HG03432 (cell line): ENCODE measurements at regions not wholly inside any gene's neighbourhood (a gene's known extent, or its start where the extent isn't known, plus 50 kb on each side); places are given as distances from the start of the nearest gene placed in this dataset.

Source experiments
- ATAC-seq: cut with Tn5 transposase; IDR thresholded peaks from one replicate; pipeline ENCODE4 v1.9.1; 2021; ENCODE audit warnings: mild to moderate bottlenecking, moderate library complexity; ENCODE audit not compliant: unreplicated experiment

DNA sequence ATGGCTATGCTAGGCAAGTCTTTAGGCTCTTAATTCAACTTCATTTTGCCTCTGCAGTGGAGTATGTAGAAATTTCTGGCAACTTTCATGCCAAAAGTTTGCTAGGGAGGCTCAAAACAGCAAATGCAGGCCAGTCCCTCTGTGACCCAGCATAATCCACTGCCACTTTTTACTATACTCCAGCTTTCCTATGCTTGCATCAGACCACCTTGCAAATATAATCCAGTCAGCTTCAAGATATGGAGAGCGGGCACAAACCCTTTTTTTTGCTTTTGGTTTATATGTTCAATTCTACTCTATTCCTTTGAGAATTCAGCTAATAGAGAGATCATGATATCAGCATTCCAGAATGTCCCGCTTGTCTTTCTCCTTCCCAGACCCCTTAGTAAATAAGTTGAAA, 192.0 kb upstream of the PABPC4L start:
- ATAC-seq: no peak

DNA sequence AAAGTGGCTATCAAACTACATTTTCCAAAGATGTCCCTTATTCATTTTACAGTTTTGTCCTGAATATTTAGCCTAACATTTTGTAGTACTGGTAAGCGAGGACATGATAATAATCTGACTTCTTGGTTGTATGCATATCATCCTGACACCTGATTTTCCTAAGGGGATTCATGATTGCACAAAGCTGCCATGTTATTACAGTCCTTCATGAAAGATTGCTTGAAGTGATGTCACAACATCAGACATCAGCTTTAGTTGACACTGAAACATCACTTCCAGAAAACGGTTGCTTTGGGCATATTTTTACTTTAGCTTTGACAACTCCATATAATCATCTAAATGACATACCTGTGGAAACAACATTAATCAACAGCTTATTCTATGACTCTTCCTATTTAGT, 188.7 kb upstream of the PABPC4L start:
- ATAC-seq: no peak

DNA sequence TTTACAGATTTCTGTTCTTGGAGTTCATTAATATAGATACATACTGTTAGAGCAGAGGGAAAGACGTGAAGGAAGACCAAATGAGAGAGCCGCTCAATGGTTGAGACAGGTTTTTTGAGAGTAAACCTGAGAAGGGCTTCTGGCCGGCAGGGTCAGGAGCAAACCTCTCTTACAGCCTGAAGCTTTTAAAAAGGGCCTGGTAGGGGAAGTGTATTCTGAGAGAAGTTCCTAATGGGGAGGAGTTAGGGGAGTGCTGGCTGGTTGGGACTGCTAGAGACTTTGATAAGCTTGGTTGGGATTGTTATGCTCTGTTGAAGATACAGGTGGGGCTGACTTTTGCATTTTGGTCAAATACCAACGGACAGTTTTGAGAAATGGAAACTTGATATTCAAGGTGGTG, 186.8 kb upstream of the PABPC4L start:
- ATAC-seq: no peak

DNA sequence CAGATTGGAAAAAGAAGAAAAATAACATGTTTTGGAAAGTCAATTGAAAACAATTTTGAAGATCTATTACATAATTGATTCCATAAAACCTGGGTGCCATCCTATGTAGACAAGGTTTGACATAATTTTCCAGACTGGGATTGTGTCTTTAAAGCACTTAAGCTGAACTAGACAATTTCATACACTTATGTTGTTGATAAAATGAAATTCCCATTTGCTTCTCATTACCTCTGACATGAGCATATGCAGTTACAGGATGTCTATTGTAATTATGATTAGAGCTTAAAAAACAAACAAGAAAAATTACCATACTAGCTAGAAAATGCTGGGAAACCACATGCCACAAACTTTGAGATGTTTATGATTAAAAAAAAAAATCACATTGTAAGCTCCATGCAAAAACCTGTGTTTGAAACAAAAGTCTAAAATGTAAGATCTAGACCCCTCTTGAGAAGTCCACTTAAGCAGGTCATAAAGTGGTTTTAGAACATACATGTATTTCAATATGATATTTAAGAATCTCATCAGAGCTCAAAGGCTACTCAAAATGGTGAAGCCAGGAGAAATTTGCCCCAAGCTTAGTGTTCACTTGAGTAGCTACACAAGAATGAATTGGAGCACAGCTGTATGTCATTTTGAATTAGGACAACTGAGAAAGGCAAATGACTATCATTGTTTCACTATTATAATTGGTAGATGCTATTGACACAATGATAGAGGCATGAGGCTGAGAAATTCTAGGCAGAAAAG, 181.1 kb upstream of the PABPC4L start:
- no peak for ATAC-seq

DNA sequence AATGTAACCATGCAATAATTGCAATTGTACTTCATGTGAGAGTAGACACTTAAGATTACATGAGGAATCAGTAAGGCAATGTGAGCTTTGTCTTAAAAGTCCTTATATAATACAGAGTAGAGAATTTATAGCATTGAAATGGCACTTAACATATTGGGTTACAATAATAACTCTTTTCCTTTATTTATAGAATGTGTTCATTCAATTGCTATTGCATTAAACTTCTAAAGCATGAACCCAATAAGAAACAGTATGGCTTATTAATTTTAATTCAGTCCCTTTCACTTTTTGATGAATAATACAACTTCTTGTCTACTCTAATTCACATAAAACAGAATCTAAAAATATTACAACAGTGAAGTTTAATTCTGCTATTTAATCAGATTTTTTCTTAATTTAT, 174.2 kb upstream of the PABPC4L start:
- ATAC-seq: no peak

DNA sequence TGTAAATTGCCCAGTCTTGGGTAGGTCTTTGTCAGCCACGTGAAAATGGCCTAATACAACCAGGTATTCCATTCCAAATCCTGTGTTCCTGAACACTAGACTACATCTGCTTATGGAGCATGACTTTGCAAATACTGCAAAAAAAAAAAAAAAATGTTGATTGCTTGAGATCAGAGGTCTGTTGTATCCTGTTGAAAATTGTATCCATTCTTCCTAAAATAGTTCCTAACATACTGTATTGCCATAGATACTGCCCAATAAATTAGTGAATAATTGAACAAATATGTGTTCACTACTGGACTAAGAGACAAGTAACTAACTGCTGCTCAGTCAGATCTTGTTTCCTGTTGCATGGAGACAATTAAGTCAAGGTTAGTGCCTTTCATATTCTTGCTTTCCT, 164.3 kb upstream of the PABPC4L start:
- ATAC-seq: no peak

DNA sequence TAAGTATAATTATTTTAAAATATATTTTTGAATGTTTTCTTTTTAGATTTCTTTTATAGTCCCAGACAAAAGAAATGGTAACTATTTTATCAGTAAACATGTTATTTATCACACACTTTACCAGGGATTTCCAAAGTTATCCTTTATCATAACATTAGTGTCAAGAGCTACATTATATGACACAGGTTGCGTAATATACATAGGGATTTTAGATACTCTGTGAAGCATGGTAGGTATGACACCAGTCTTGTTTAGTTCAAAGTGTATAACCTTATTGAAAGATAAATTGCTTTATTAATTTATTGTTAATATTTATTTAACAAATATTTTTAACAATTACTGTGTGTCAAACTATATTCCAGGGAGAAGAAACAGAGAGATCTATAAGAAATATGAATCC, 163.3 kb upstream of the PABPC4L start:
- no peak for ATAC-seq

DNA sequence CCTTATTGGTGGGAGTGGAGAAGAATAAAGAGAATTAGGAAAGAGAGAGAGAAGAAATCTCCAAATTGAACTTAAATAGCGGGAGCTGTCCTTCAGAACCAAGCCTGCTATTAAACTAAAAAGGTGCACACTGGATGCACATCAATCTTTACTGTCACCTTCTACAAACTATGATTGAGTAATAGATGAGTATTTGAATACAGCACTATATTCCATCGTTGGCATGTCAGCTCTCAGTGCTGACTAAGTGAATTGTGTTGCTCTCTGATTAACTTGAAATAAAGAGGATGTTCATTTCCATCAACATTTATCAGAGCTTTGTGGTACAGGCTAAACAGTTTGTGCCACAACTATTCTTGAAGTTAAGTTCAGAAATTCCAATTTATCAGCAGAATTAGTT, 143.7 kb upstream of the PABPC4L start:
- no peak for ATAC-seq

DNA sequence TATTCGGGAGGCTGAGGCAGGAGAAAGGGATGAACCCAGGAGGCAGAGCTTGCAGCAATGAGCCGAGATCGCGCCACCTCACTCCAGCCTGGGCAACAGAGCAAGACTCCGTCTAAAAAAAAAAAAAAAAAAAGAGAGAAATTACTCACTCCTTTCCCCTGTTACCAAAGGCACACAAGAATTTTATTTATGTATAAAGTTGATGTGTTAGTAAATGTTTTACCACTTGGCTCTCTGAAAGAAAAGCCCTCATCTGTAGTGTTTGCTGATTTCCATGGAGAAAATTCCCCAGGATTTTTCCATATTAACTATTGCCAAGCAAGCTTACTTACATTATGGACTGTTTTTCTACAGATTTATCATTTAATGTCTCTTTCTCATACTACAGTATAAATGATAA, 142.1 kb upstream of the PABPC4L start:
- no peak for ATAC-seq

DNA sequence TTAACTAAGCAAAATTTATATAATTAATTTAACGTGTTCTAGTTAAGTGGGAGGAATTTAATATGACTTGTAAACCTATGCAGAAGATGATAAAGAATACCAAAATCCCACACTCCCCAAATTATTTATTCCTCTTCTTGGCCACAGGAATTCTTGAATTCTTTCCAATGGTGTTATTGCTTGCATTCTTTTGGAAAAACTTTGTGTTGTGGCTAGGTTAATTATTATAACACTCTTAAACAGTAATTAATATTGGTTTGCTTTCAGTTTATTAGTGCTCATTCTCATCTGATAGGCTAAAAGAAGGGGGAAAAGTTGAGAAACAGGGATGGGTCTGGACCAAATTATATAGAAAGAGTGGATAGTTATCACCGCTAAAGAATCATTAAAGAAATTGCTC, 141.5 kb upstream of the PABPC4L start:
- no peak for ATAC-seq

DNA sequence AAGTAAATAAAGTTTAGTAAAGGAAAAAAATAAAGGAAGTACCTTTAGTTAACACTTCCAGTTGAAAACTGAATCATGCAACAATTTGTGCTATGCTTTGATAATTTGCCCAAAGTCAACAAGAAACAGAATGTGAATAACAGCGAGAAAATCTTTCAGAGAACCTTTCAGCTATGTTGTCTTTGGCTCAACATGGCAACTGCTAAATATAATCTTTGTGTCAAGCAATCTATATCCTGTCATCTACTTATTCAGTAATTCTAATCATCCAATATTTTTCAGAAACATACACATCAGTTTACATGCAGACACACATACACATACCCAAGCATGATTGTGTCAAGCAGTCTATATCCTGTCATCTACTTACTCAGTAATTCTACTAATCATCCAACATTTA, 136.0 kb upstream of the PABPC4L start:
- no peak for ATAC-seq

DNA sequence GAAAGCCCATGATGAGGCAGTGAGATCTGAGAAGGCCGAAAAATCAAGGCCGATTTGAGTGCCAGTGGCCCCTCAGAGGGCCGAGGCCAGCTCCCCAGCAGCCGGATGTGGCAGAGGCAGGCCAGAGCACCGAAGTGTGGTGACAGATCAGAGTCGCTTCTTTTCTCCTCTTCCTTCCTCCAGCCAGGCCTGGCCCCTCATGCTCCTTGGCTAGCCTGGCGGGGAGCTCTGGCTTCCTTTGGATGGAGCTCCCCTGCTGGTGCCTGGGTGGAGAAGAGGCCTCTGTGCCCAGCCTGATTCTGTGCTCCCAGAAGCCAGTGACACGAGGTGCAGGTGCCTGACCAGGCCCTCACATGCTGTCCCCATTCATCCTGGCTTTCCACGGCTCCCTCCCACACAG, 127.2 kb upstream of the PABPC4L start:
- no peak for ATAC-seq

DNA sequence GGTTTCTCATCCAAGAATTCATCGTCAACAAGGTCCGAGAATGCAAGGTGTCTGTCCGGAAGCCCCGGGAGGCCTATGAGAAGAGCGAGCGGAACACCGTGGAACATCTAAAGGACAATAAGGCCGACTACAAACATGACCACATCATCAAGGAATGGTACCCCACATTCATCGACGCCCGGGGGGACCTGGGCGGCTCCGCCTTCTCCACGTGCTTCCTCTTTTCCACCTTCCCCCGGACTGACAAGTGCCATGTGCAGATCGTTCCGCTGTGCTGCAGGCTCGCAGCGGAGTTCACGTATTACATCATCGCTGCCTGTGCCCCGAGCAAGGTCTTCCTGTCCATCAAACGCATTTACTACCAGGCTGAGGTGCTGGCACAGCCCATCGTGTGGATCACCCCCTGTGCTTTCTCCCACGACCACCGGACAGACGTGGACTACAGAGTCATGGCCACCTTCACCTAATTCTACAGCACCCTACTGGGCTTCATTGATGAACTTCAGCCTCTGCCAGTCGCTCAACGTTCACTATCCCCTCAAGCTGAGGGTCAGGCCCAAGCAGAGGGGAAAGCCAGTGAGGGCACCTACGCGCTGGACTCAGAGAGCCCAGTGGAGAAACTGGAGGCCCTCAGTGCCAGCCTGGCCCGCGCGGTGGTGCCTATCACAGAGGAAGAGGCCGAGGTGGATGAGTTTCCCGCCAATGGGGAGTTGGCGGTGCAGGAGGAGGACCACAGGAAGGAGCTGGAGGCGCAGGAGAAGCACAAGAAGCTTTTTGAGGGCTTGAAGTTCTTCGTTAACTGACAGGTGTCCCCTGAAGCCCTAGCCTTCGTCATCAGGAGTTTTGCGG, 125.9 kb upstream of the PABPC4L start:
- no peak for ATAC-seq

DNA sequence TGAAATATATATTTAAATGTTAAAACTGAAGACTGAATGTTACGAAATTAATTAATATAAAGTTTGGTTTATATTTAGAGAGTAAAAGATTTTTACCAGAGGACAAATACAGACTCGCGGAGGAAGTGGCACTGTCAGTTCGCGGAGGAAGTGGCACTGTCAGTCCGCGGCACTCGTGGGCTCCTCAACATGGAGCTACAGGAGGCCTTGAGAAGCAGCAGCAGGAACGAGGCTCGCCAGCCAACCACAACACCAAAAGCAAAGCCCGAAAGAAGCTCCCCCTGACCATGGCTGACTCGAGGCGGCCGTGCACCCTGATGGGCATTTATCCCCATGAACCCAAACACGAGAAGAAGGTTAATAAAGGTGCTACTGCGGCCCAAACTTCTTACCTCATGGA, 125.3 kb upstream of the PABPC4L start:
- no peak for ATAC-seq

DNA sequence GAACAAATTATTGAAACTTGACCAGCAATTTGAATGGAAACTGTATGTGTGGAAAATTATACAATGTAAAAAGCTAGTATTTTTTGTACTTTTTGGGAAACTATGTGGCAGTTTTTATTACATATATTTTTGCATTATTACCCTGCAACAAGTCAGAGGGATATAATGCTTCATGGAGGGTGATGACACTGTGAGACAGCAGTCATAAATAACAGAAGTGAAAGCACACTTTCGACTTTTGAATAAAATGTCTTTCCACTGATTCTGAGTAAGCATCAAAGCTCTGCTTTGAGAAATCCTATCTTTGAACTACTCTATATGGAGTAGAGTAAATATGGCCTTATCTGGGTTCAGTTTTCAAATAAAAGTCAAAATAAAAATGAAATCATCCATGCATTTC, 122.6 kb upstream of the PABPC4L start:
- no peak for ATAC-seq

DNA sequence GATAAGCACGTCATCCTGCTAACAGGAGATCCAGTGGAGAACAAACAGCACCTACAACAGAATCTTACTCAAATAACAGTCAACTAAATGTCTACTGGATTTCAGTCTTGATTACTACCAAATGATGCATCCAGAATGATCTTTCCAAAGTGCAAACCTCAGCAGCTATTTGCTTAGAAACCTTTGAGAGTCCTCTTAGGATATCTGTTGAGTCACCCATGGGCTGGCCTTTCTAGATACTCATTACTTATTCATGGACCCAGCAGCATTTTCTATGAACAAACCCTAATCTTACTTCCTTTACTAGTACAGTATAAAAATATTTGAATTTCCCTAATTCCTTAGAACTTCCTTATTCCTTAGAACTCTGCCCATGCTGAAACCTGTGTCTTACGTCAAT, 118.5 kb upstream of the PABPC4L start:
- no peak for ATAC-seq

DNA sequence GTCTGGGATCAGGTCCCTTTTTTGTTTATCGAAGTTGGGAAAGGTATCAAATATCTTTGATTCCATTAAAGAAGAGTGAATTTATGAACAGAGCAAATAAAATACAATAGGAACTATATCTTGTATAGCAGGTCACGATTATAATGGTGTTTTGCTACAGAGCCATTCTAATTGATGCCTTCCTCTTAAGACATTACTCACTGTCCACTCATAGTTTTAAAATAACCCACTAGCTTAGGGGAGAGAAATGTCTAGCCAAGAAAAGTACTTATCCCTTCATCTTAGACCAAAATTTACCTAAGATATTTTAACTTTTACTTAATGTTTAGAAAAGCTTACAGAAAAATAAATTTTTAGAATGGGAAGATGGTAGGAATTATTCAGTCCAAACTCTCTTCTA, 112.0 kb upstream of the PABPC4L start:
- no peak for ATAC-seq

DNA sequence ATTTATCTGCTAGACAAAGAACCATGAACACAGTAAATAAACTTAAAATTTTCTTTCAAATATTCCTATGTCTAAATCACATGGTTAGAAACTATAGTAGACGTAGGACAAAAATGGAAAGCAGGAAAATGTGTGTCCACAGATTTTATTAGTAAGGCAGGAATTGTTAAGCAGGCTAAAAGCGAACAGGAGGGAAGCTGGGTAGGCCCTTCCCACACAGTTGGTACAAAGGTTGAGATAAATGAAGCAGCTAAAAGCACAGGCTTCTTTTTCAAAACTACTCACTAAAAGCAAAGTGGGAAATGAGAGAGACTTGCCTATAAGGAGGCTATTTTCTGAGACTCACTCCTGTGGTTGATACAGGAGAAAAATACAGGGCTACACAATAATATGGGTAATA, 108.1 kb upstream of the PABPC4L start:
- no peak for ATAC-seq

DNA sequence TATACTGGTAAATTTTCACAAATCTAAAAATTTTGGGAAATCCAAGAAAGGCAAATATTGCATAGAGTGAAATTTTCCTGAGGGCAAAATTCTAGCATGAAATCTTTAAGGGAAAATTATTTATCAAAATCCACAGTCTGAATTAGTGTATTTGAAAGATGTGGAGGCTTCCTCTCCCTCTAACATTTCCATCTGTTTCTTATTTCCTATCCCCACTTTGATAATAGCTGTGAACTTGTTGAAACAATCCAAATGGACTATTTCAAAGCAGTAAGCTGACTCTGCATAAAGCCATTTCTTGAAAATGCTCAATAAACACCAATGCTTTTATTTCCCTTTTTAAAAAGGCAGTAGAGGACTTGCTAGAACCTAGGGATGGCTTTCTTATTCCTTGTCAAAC, 107.3 kb upstream of the PABPC4L start:
- ATAC-seq: no peak

DNA sequence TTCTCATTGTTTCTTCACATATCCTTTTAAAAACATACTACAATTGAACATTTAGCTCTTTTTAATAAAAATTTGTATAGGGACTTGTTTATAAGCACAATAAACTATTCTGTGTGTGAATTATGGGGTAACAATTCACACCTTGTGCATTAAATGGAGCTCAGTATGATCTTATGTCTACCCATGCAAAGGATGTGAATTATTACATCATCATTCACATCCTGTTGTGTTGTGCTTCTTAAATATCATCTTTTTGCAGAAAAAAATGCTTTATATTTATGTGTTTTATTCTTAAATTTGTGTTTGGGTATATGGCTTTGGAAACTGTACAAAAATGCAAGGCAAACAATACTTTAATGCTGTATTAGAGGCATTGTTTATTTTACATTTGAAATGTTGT, 96.7 kb upstream of the PABPC4L start:
- no peak for ATAC-seq

DNA sequence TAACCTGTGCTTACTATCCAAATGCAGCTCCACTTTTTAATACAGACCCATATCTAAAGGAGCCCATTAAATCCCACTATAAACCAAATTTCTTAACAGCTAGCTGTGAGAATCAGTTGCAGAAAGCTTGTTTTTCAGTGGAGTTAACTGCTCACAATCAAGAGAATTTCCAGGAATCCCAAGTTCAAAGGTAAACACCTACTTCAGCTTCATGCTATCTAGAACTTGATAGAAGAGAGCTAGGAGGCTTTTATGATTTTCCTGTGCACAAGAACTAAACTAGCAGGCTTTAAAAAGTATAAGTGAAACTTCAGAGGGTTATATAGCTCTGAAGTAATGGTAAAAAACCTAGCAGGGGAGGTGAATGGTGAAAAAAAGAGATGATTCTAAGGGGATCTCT, 96.2 kb upstream of the PABPC4L start:
- ATAC-seq: no peak

DNA sequence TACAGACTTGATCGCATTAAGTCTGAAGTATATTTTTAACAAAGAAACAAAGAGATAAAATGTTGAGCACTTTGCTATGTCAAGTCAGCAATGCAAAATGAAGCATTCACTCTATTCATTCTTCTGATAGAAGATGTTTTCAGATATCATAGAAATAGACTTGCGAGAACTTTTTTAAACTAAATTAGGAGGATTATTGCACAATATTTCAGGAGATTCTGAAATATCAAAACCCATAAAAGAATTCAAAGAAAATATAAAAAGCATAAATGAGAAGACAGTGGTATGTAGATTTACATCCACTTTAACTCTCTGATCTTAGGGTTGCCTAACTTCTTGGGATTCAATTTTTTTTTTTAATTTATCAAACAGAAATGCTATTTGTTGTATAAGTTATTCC, 81.1 kb upstream of the PABPC4L start:
- no peak for ATAC-seq

DNA sequence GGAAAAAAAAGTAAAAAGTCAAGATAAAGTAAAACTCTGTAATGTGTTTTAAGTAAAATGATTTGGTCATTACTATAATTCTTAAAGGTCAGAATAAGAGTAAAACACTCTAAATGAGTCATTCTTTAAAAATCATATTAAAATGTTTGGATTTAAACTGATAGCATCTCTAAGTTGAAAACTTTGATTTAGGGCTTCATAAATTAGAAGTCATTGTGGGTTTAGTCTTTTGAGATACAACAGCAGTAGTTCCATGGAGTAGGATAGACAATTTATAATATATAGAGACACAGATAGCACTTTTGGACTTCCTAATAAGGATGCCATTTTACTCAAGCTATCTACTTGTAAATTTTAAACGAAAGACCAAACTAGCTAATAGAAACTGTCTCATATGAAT, 77.1 kb upstream of the PABPC4L start:
- no peak for ATAC-seq
